Suppressor macrophage (primary cell): ENCODE measurements at regions not wholly inside any gene's neighbourhood (a gene's known extent, or its start where the extent isn't known, plus 50 kb on each side); places are given as distances from the start of the nearest gene placed in this dataset.
"Not testable (repeated sequence)": the region's sequence is repeated elsewhere in the genome, so short reads cannot be mapped to it uniquely, and the experiment has no call there.

Source experiments
- DNase-seq, 4 experiments: peaks; one replicate each; pipeline ENCODE4 v3.0.0-alpha.2; 2020 to 2022

DNA sequence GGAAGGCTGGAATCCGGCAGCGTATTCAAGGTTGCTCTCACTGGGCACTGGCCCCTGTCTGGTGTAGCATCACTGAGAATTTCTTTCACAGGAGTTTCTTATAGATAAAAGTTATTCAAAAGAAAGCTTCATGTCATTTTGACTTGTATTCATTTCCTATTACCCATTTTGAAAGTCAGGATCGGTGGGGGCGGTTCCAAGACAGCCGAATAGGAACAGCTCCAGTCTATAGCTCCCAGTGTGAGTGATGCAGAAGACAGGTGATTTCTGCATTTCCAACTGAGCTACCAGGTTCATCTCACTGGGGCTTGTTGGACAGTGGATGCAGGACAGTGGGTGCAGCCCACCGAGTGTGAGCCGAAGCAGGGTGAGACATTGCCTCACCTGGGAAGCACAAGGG, 51.5 kb upstream of the CDC42EP3 start:
- not testable (repeated sequence) for DNase-seq

DNA sequence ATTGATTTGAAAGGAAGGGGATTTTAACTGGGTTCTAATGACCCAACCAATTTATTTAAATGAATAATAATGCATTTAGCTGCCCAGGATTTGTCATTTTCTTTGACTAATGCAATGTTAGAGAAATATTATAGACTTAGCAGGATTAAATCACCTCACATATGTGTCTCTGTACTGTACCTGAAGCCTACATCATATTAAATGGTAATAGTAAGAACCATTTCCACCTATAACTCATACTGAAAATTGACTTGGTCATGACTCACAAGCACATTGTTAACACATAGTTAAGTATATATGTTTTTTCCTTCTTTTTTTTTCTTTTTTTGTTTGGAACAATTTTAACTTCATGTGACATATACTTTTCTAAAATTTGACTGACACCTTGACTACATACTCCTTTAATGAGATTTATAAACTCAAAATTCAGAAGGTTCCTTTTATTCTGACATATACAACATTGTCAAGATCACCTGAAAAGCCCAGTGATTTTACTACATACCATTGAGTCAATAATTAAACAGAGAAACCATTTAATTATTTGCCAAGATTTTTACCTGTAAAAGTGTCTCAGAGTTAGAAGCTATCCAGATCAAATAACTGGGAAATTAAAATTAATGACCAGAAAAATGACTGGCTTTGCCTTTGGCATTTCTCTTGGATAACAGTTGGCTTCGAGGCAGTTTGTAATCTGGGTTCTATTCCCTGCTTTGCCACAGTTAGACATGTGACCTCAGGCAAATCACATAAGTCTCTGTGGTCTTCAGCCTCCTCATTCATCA, 58.8 kb upstream of the CDC42EP3 start:
- DNase-seq: no peak

DNA sequence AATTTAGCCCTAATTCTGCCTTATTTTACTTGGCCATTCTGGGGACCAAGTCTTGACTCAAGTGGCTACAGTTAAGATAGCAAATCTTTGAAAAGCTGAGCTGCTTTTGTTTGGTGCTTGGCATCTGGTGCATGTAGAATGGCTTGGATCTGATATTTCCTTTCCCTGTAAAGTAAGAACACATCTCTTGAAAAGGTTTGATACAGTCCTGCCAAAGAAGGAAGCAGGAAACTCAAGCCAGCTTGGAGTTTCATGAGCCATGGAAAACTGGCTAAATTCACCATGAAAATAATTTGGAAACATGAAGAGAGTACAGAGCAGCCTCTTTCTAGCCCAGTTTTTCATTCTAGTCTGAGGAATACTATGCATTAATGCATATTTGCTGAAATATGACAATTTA, 61.0 kb upstream of the CDC42EP3 start:
- not testable (repeated sequence) for DNase-seq

DNA sequence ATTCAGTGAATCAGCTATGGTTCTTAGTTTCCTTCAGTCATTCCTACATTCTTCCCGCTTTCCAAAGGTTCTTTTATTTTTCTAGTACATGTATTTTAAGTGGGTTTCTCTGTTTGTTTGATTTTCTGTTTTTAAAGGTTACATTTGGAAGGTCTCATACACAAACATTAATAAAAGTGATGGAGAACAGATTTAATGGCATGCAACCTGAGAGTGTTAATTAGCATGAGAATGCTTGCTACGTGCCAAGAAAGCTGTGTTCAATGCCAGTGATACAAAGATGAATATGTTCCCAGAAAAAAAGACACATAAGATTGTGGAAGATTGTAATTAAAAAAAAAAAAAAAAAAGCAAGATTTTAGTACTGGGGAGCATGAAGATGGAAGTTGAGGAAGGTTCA, 61.8 kb upstream of the CDC42EP3 start:
- DNase-seq: no peak

DNA sequence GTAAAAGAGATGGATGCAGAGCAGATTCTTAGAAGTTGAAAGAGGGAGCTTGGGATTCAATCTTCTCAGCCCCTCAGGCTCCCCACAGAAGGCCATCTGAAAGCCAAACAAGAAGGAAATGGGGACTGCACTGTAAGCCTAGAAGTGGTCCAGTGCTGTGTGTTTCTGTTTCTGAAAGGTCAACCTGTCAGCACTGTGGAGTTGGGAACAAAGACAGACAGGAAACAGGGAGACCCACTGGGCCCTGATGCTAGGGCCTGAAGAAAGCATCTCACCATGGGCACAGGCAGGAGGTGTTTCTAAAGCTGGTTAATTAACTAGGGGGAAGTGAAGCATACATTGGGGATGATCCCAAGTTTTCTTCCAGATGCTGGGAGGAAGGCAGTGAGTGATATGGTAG, 62.5 kb upstream of the CDC42EP3 start:
- DNase-seq: not testable (repeated sequence)

DNA sequence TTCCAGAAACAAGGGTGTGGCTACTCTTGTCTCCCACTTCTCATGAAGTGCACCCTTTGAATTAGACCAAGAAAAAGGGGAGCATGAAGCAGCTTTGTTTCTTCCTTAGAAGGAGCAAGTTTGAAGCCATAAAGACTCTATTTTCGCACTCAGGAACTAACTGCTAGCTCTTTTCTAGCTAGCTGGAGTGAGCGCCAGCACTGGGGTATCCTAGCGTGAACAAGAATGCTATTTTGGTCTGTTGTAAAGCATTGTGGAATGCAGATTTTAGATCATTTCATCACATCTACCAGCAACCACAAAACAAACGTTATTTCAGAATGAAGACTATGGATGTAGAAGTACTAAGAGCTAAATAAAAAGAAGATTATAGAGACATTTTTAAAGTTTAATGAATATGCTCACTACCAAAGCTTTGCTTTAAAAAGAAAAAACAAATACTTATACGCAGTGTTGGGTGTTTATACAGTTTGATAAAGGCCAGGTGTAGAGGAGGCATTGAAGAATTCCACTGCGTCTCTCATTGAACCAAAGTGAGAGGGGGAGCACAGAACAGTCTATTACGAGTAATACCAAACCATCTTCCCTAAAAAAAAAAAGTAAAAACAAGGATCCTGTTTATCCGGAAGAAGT, 63.6 kb upstream of the CDC42EP3 start:
- DNase-seq: not testable (repeated sequence)

DNA sequence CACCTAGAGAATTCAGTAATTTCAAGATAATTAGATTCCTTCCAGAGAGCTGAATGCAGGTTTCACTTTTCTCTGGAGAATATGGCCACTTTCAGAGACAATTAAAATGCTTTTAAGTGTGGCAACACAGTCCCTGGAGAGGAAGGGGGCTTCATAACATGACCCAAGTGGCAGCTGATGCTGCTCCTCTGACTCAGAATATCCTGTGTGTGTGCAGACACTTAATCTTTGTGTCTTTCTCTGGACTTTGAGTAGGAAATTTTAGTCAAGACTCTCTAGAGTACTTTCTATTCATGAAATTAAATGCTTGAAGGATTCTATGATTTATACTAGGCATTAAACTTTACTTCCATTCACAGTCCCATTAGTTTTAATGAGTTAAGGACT, 64.1 kb upstream of the CDC42EP3 start:
- peak in 1 of 4 experiments; percentile 16 for DNase-seq

DNA sequence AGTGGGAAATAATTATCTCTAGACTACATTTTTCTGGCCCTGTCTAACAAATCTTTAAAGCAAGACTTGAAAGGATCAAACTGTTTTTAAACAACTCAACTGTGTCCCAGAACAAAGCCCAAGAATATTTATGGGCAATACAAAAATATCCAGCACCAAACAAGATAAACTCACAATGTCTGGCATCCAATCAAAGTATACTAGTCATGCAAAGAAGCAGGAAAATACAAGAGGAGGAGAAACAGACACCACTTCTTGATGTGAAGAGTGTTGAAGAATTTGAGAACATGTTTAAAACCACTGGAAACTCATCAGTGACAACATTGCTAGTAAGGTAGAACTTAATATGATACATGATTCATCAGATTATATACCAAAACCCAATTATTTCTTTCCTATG, 66.1 kb upstream of the CDC42EP3 start:
- no peak for DNase-seq

DNA sequence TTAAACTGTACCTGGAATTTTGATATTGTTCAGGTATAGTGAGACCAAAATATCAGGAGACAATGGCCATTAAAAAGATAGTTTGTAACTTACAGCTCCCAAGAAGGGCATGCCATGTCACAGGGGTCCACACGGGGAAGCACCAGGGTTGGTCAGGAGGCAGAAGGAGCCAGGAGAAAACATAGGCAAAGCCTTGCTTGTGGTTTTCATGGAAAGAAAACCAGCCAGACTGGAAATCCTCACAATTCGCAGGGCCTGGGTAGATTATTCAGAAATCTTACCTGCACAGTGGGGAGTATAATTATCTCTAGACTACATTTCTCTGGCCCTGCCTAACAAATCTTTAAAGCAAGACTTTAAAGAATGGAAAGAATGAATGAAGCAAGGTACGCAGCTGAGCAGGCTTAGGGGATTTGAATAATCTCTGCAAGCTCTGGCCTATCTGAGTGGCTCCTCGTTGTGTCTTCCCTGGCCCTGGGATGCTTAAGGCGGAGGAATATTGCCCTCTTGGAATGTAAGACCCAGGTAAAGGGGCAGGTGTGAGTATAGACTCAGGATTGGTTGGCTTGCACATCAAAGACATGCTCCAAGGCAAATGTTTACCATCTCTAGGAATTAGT, 66.9 kb upstream of the CDC42EP3 start:
- no peak for DNase-seq

DNA sequence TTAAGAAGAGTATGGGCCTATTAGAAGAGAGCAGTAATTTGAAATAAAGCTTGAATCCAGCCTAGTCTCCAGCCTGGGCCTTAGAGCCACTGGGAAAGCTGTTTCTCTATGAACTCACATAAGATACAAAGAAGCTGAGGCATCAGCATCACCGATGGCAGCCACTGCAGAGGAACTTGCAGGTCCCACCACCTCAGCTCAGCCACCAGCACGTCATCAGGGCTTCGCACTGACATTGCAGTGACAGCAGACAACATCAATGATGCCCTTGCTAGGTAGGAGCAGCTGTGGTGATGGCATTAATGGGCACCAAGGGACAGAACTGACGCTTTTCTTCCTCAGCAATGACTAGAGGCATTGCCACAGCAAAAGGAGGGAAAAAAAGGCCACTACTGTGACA, 67.7 kb upstream of the CDC42EP3 start:
- no peak for DNase-seq

DNA sequence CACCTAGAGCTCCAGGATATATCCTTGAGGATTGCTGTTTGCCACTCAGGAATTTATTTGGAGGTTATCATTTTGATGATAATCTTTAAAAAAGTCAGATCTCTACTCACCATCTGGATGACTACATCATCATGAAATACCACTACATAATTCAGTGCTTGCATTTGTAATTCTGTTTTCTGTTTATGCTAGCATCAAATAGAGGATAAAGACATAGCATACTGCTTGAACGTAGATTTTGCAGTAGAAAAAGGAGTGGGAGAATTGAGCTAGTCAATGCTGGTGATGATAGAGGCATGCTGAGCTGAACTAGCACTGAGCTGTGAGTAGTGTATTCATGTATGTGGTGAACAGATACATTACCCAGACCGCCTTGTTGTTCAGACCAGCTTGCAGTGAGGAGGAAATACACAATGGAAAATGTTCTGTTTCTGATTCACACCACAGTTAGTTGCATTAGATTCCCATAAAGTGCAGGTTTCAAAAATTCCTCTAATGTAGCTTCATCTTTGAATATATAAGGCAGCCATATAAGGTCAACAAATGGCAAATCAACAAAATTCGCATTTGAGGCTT, 68.8 kb upstream of the CDC42EP3 start:
- no peak for DNase-seq

DNA sequence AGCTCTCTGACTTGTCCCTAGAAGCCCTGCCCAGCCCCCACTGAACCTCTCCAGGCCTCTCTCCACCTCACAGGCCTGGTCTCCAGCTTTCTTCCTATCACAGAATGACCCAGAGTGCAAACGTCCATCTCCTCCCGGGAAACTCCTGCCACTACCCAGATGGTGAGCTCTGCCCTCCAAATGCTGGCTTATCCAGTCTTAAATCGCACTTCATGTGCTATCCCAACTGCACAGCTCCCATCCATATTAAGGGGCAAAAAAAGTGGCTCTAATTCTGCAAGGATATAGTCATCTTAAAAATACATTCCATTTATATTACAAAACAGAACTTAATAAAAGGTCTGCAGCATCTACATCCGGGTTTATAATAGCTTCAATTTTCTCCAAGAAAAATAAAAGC, 70.8 kb upstream of the CDC42EP3 start:
- DNase-seq: no peak

DNA sequence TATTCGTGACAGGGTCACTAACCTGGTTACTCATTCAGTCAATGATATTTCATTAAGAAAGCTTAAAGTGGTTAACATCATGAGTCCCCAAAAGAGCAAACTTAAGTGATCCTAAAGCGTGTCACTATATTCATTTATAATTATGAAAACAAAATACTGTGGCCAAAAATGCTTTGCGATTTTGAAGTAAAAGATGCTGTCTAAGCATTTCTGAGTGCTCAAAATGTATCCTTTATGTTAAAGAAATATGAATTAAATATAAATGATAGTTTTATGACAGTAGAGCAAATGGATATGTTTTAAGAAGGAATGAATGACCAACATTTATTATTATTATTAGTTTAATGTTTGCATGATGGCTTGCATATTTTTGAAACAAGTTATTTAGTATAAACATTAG, 72.6 kb upstream of the CDC42EP3 start:
- no peak for DNase-seq

DNA sequence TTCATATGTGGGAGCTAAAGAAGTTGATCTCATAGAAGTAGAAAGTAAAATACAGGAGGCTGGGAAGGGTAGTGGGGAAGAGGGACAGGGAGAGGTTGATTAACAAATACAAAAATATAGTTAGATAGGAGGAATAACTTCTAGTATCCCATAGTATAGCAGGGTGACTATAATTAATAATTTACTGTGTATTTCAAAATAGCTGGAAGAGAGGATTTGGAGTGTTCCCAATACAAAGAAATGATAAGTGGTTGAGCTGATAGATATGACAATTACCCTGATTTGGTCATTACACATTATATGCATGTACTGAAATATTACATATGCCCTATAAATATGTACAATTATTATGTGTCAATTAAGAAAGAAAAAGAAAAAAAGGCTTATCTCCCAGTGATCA, 73.5 kb upstream of the CDC42EP3 start:
- DNase-seq: not testable (repeated sequence)

DNA sequence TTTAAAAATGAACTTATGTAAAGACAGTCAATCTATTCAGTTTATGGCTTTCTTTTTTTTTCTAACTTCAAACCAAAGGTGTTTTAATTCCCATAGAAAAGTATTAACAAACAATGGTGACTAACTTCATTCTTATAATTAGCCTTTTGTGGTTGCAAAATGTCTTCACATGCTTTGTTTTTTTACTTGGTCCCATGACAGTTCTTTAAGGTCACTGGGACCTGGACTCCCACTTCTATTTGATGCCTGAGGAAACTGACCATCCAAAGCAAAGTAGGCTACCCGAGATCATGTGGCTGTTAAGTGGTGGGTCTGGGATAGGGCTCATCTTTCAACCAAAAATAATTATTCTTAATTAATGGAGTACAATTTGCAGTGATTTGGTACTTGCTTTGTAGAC, 74.6 kb upstream of the CDC42EP3 start:
- DNase-seq: peak; percentile 19 to 74 (median 58)

DNA sequence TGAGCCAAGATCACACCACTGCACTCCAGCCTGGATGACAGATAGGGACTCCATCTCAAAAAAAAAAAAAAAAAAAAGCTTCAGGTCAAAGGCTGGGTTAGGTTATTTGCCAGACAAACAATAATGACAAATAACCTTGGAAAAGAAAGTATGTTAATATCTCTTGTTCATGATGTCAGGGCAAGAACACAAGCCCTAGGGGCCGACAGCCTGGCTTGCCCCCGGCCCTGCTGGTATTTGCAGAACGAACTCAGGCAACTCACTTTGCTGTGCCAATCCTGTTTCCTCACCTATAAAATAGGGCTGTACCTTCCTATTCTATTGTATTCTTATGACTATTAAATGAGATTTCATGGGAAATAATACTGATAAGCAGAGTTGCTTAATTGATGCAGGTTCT, 75.4 kb upstream of the CDC42EP3 start:
- no peak for DNase-seq

DNA sequence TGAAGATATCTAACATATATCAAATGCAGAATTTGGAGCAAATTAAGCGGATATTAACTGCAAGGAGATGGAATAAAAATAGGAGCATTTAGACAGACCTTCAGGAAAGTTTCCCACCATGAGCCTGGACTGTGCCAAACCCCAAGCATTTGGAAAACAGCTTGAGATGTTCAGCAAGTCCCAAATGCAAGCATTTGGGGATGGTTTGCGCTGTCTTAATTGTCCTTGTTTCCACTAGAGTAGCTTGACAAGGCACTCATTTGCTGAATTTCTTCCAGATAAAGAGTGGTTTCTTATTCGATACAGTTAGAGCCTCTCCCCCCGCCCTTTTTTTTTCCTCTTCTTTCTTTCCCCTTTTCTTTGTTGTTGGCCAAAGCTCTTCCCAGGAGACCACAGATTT, 77.1 kb upstream of the CDC42EP3 start:
- DNase-seq: no peak

DNA sequence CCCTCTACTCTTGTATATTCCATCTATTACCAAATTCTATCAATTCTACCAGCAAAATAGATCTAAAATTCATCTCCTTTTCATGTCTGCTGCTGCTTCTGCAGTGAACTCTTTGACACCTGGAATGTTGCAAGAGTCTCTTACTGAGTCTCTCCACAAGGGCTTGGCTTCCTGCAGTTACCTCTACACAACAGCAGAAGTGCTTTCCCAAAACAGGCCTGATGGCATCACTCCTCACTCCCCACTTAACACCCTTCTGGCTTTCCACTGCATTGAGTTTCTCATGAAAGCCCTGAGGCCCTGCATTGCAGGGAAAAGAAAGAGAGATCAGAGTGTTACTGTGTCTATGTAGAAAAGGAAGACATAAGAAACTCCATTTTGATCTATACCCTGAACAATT, 78.8 kb upstream of the CDC42EP3 start:
- not testable (repeated sequence) for DNase-seq

DNA sequence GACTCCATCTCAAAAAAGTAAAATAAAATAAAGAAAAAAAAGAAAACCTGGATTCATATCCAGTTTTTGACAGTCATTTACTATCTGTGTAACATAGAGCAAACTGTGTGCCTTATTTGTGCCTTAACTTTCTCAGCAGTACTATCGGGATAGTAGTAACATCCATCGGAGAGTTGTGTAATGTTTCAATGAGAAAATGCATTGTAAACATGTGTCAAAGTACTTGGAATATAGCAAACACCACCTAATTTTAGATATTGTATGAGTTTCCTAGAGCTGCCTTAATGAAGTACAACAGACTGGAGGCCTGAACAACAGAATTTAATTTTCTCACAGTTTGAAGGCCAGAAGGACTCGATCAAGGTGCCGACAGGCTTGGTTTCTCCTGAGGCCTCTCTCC, 81.3 kb upstream of the CDC42EP3 start:
- no peak for DNase-seq

DNA sequence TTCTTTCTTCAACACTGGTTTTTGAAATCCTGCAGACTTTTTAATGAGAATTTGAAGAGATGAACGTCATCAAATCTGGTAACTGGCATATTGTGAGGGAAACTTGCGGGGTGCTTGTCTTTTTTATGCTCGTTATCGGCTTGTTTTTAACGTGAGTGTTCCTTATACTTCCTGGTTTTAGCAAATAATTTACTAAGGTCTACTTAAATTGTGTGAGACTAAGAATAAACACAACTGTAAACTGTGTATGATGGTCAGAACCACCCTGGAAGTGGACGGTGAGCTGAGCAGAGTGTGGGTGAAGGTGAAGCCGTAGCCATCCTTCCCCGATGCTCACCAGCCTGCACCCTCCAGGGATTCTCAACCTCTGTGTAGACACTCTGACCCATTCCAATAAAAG, 82.3 kb upstream of the CDC42EP3 start:
- DNase-seq: no peak

DNA sequence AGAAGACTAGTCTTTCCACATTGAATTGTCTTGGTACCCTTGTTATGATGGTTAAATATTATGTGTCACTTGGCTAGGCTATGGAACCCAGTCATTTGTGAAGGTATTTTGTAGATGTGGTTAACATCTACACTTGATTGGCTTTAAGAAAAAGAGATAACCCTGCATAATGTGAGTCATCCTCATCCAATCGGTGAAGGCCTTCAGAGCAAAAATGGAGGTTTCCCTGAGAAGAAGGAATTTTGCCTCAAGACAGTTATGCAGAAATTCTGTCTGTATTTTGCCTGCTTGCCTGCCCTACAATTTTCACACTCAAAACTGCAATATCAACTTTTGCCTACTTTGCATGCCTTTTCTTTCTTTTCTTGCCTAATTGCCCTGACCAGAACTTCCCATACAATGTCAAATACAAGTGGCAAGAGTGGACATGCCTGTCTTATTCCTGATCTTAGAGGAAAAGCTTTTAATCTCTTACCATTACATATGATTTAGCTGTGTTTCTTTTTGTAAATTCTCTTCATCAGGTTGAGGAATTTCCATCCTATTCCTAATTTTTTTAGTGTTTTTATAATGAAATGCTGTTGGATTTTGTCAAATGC, 84.6 kb upstream of the CDC42EP3 start:
- not testable (repeated sequence) for DNase-seq

DNA sequence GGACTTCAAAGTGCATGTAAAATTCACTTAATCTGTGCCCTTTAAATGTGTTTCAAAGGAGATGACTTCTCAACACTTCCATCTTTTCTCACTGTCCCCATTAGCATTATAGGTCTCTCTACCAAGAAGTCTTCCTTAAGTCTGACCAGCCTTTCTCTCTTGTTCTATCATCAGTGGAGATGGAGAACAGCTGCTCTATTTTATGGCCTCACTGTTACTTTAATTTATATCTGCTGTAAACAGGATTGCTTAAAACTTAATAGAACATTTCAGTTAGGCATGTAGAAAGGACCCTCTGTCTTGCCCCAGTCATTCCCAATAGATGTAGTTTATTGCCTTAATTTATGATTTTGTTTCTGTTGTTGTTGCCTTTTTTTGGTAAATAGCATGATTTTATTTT, 86.0 kb upstream of the CDC42EP3 start:
- not testable (repeated sequence) for DNase-seq

DNA sequence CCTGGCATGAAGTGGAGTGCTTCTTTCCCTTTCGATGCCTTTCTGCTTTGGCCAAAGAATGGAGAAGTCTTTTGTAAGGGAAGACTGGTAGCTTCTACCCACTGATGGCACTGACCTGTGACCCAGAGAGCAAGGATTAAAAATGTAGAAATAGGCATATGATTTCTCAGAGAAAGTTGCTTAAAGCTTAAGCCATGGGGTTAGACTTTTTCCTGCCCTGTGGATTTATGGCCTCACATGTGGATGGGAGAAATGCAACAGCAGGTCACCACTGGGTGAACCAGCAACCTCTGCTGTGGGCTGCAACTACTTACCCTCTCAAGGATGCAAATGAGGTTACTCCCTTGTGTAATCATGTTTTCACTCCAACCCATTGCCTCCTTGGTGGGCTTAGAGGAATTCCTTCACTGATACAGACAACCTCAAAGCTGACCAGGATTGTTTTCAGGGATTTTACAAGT, 86.7 kb upstream of the CDC42EP3 start:
- peak; percentile 62 to 79 (median 74) for DNase-seq
